Activated CD4-positive, alpha-beta T cell treated with anti-CD3 and anti-CD28 coated beads, Interleukin-2, amount 10 ng/mL, durations not matched to agents 24 days and 14 days (primary cell): ENCODE measurements at regions not wholly inside any gene's neighbourhood (a gene's known extent, or its start where the extent isn't known, plus 50 kb on each side); places are given as distances from the start of the nearest gene placed in this dataset.
"Not testable (repeated sequence)": the region's sequence is repeated elsewhere in the genome, so short reads cannot be mapped to it uniquely, and the experiment has no call there.

Experiments used
- DNase-seq: peaks from one replicate; pipeline ENCODE4 v3.0.0; 2022
- H3K27ac Mint-ChIP-seq: one replicate; pipeline ENCODE4 v1.8.0; 2022; ENCODE audit warnings: mild to moderate bottlenecking, mixed read lengths
- H3K27me3 Mint-ChIP-seq: one replicate; pipeline ENCODE4 v1.8.0; 2022; ENCODE audit warnings: mixed read lengths
- H3K36me3 Mint-ChIP-seq: one replicate; pipeline ENCODE4 v1.8.0; 2022; ENCODE audit warnings: low read depth, mild to moderate bottlenecking, mixed read lengths
- H3K4me1 Mint-ChIP-seq: one replicate; pipeline ENCODE4 v1.8.0; 2021; ENCODE audit warnings: mixed read lengths
- H3K4me3 Mint-ChIP-seq: one replicate; pipeline ENCODE4 v1.8.0; 2022; ENCODE audit warnings: mild to moderate bottlenecking, moderate library complexity, mixed read lengths
- H3K9me3 Mint-ChIP-seq: one replicate; pipeline ENCODE4 v1.8.0; 2021; ENCODE audit warnings: mixed read lengths
- intact Hi-C: fragments of 100-400 bp; cut with micrococcal nuclease; formaldehyde crosslinking; loops from one replicate; pipeline ENCODE4 v1.15.1; 2023

- Mint-ChIP-seq H3K27me3 (no peaks in the 10 kb centered on the region), H3K36me3 (no peaks in the 10 kb centered on the region), H3K9me3 (peaks cover 4% of the 10 kb centered on the region), H3K27ac (no peak overlapping the region), H3K4me1 (no peaks in the 10 kb centered on the region), H3K4me3 (no peak overlapping the region)
- intact Hi-C loops, result no loop called here
- no peak for DNase-seq
Observed at GRCh38 chr4:134747108-134747805, 545.7 kb upstream of the PABPC4L start.

DNA sequence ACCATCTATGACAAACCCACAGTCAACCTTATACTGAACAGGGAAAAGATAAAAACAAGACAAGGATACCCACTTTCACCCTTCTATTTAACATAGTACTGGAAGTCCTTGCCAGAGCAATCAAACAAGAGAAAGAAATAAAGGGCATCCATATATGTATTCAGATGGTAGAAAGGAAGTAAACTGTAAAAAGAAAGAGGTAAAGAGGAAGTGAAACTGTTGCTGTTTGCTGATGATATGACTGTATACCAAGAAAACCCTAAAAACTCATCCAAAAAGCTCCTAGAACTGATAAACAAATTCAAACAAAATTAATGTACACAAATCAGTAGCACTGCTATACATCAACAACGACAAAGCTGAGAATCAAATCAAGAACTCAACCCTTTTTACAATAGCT is 538.7 kb upstream of the PABPC4L start:
- no peak for DNase-seq
- intact Hi-C loops, result no loop called here
- no peaks in the 10 kb centered on the region for H3K27me3 Mint-ChIP-seq
- H3K4me1 Mint-ChIP-seq, result no peaks in the 10 kb centered on the region
- no peak overlapping the region for H3K27ac Mint-ChIP-seq
- H3K36me3 Mint-ChIP-seq, result no peaks in the 10 kb centered on the region
- H3K4me3 Mint-ChIP-seq, result no peak overlapping the region
- no peaks in the 10 kb centered on the region for H3K9me3 Mint-ChIP-seq

DNA sequence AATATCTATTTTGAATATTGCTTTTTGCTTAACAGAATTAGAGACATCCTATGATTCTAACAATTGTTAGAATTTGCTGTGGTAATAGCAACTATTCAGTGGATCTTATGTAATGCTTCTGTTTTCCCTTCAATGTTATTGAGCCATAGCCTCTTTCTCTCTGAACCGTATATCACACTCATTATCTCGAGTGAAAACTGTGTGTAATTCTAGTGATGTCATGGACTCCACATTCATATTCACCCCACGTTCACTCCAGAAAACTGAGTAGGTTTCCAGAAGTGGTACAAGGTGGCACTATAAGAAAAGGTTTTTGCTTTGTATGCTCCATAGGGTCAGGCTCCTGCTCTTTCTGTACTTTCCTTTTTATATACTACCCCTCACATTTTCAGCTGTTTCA is 534.3 kb upstream of the PABPC4L start:
- H3K4me1 Mint-ChIP-seq, result no peaks in the 10 kb centered on the region
- no peak overlapping the region for H3K27ac Mint-ChIP-seq
- H3K4me3 Mint-ChIP-seq, result no peak overlapping the region
- no peaks in the 10 kb centered on the region for H3K36me3 Mint-ChIP-seq
- no peak for DNase-seq
- no peaks in the 10 kb centered on the region for H3K27me3 Mint-ChIP-seq
- intact Hi-C loops, result no loop called here
- H3K9me3 Mint-ChIP-seq, result no peaks in the 10 kb centered on the region

- H3K9me3 Mint-ChIP-seq, result no peaks in the 10 kb centered on the region
- no peak for DNase-seq
- no peak overlapping the region for H3K27ac Mint-ChIP-seq
- no peaks in the 10 kb centered on the region for H3K27me3 Mint-ChIP-seq
- no peaks in the 10 kb centered on the region for H3K4me1 Mint-ChIP-seq
- intact Hi-C loops, result no loop called here
- no peak overlapping the region for H3K4me3 Mint-ChIP-seq
- no peaks in the 10 kb centered on the region for H3K36me3 Mint-ChIP-seq
Observed at GRCh38 chr4:134727696-134728095, 526.1 kb upstream of the PABPC4L start.

- Mint-ChIP-seq H3K4me3 (no peak overlapping the region), H3K27me3 (no peaks in the 10 kb centered on the region), H3K4me1 (no peaks in the 10 kb centered on the region), H3K36me3 (no peaks in the 10 kb centered on the region), H3K9me3 (no peaks in the 10 kb centered on the region), H3K27ac (no peak overlapping the region)
- intact Hi-C loops, result no loop called here
- DNase-seq, result no peak
Observed at GRCh38 chr4:134722306-134722705, 520.7 kb upstream of the PABPC4L start.

- Mint-ChIP-seq H3K27ac (no peak overlapping the region), H3K4me3 (no peak overlapping the region), H3K27me3 (no peaks in the 10 kb centered on the region), H3K9me3 (no peaks in the 10 kb centered on the region), H3K4me1 (no peaks in the 10 kb centered on the region), H3K36me3 (no peaks in the 10 kb centered on the region)
- intact Hi-C loops, result no loop called here
- DNase-seq, result no peak
Observed at GRCh38 chr4:134720030-134720429, 518.4 kb upstream of the PABPC4L start.

- Mint-ChIP-seq H3K4me3 (no peak overlapping the region), H3K36me3 (no peaks in the 10 kb centered on the region), H3K9me3 (peaks cover 3% of the 10 kb centered on the region), H3K27ac (no peak overlapping the region), H3K4me1 (no peaks in the 10 kb centered on the region), H3K27me3 (no peaks in the 10 kb centered on the region)
- no peak for DNase-seq
- intact Hi-C loops, result no loop called here
Observed at GRCh38 chr4:134708616-134709015, 507.0 kb upstream of the PABPC4L start.

- Mint-ChIP-seq H3K27me3 (no peaks in the 10 kb centered on the region), H3K4me1 (no peaks in the 10 kb centered on the region), H3K9me3 (no peaks in the 10 kb centered on the region), H3K36me3 (no peaks in the 10 kb centered on the region), H3K27ac (no peak overlapping the region), H3K4me3 (no peak overlapping the region)
- intact Hi-C loops, result no loop called here
- no peak for DNase-seq
Observed at GRCh38 chr4:134708026-134708425, 506.4 kb upstream of the PABPC4L start.

- H3K27me3 Mint-ChIP-seq, result no peaks in the 10 kb centered on the region
- H3K4me1 Mint-ChIP-seq, result no peaks in the 10 kb centered on the region
- no peaks in the 10 kb centered on the region for H3K36me3 Mint-ChIP-seq
- no peak overlapping the region for H3K4me3 Mint-ChIP-seq
- H3K9me3 Mint-ChIP-seq, result no peaks in the 10 kb centered on the region
- intact Hi-C loops, result no loop called here
- no peak for DNase-seq
- H3K27ac Mint-ChIP-seq, result no peak overlapping the region
Observed at GRCh38 chr4:134702374-134702773, 500.8 kb upstream of the PABPC4L start.

- Mint-ChIP-seq H3K27me3 (no peaks in the 10 kb centered on the region), H3K9me3 (no peaks in the 10 kb centered on the region), H3K4me1 (no peaks in the 10 kb centered on the region), H3K36me3 (no peaks in the 10 kb centered on the region), H3K27ac (no peak overlapping the region), H3K4me3 (no peak overlapping the region)
- intact Hi-C loops, result no loop called here
- no peak for DNase-seq
Observed at GRCh38 chr4:134700251-134700650, 498.7 kb upstream of the PABPC4L start.

DNA sequence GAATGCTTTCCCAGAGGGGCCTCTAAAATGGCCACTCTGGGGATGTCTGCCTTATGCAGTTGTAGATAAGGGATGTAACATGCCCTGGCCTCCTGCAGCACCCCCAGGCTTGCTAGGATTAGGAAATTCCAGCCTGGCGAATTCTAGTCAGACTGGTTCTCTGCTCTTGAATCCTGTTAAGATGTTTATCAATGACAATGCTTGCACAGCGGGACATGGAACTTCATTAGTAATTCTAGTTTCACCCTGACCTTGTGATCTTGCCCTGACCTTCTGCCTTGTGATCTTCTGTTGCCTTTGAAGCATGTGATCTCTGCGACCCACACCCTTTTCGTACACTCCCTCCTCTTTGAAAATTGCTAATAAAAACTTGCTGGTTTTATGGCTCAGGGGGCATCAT is 497.2 kb upstream of the PABPC4L start:
- H3K9me3 Mint-ChIP-seq, H3K4me3 Mint-ChIP-seq, H3K27me3 Mint-ChIP-seq, H3K27ac Mint-ChIP-seq, DNase-seq, intact Hi-C loops, H3K4me1 Mint-ChIP-seq, H3K36me3 Mint-ChIP-seq: not testable (repeated sequence)

- H3K4me3 Mint-ChIP-seq, result no peak overlapping the region
- H3K27ac Mint-ChIP-seq, result no peak overlapping the region
- H3K36me3 Mint-ChIP-seq, result no peaks in the 10 kb centered on the region
- no peak for DNase-seq
- H3K27me3 Mint-ChIP-seq, result no peaks in the 10 kb centered on the region
- intact Hi-C loops, result no loop called here
- H3K4me1 Mint-ChIP-seq, result no peaks in the 10 kb centered on the region
- no peaks in the 10 kb centered on the region for H3K9me3 Mint-ChIP-seq
Observed at GRCh38 chr4:134695433-134695832, 493.8 kb upstream of the PABPC4L start.

DNA sequence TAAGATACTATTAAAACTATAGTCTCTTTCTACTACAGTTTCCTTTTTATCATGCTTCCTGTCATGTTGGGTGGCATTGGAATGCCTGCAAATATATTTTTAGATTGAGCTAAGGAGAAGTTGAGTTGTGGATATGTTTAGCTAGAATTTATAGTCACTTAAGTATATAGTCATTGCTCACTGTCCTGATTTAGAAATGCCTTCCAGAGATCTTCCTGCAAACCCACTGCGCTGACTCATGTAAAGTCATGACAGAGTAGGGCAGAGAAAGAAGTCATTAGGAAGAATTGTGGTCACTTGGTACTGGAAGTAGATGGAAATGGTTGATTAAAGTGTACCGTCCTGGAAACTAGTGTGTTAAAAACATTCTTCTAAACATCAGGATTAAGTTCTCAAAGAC is 490.3 kb upstream of the PABPC4L start:
- Mint-ChIP-seq H3K36me3 (no peaks in the 10 kb centered on the region), H3K9me3 (no peaks in the 10 kb centered on the region), H3K4me1 (no peaks in the 10 kb centered on the region), H3K27me3 (no peaks in the 10 kb centered on the region), H3K4me3 (no peak overlapping the region), H3K27ac (no peak overlapping the region)
- intact Hi-C loops, result no loop called here
- no peak for DNase-seq

- no peaks in the 10 kb centered on the region for H3K27me3 Mint-ChIP-seq
- H3K4me3 Mint-ChIP-seq, result no peak overlapping the region
- no peaks in the 10 kb centered on the region for H3K4me1 Mint-ChIP-seq
- no peaks in the 10 kb centered on the region for H3K9me3 Mint-ChIP-seq
- no peak overlapping the region for H3K27ac Mint-ChIP-seq
- no peak for DNase-seq
- intact Hi-C loops, result no loop called here
- H3K36me3 Mint-ChIP-seq, result no peaks in the 10 kb centered on the region
Observed at GRCh38 chr4:134687646-134688628, 486.3 kb upstream of the PABPC4L start.
